ENCODE measurements at regions not wholly inside any gene's neighbourhood (a gene's known extent, or its start where the extent isn't known, plus 50 kb on each side); places are given as distances from the start of the nearest gene placed in this dataset.
"Not testable (repeated sequence)": the region's sequence is repeated elsewhere in the genome, so short reads cannot be mapped to it uniquely, and the experiment has no call there.

- no peak for DNase-seq (ENCODE audit: low read depth in 2 of 3, low spot score in 2 of 3)
These were observed 213.4 kb downstream of the RND3 start for GRCh38 chr2:150274108-150274507.

- no peak for DNase-seq (ENCODE audit: low read depth in 2 of 3, low spot score in 2 of 3)
These were observed 215.3 kb downstream of the RND3 start for GRCh38 chr2:150271952-150272802.

- no peak for DNase-seq (ENCODE audit: low read depth in 2 of 3, low spot score in 2 of 3)
These were observed 219.6 kb downstream of the RND3 start for GRCh38 chr2:150267651-150268415.

- no peak for DNase-seq (ENCODE audit: low read depth in 2 of 3, low spot score in 2 of 3)
These were observed 220.5 kb downstream of the RND3 start for GRCh38 chr2:150266931-150267330.

GRCh38 chr2:150264442-150264841 is 223.0 kb downstream of the RND3 start:
- DNase-seq (ENCODE audit: low read depth in 2 of 3, low spot score in 2 of 3), result no peak

- no peak for DNase-seq (ENCODE audit: low read depth in 2 of 3, low spot score in 2 of 3)
These were observed 225.8 kb downstream of the RND3 start for GRCh38 chr2:150261691-150262090.

- no peak for DNase-seq (ENCODE audit: low read depth in 2 of 3, low spot score in 2 of 3)
These were observed 226.8 kb downstream of the RND3 start for GRCh38 chr2:150260636-150261035.

- no peak for DNase-seq (ENCODE audit: low read depth in 2 of 3, low spot score in 2 of 3)
These were observed 227.7 kb downstream of the RND3 start for GRCh38 chr2:150259746-150260145.

- DNase-seq (ENCODE audit: low read depth in 2 of 3, low spot score in 2 of 3), result no peak
These were observed 228.6 kb downstream of the RND3 start for GRCh38 chr2:150258781-150259307.

GRCh38 chr2:150256736-150257135 is 230.7 kb downstream of the RND3 start:
- DNase-seq (ENCODE audit: low read depth in 2 of 3, low spot score in 2 of 3), result no peak

GRCh38 chr2:150255528-150255927 is 231.9 kb downstream of the RND3 start:
- DNase-seq (ENCODE audit: low read depth in 2 of 3, low spot score in 2 of 3), result no peak

- DNase-seq (ENCODE audit: low read depth in 2 of 3, low spot score in 2 of 3), result not testable (repeated sequence)
These were observed 237.7 kb downstream of the RND3 start for GRCh38 chr2:150249735-150250134.

GRCh38 chr2:150247481-150247880 is 240.0 kb downstream of the RND3 start:
- no peak for DNase-seq (ENCODE audit: low read depth in 2 of 3, low spot score in 2 of 3)

- no peak for DNase-seq (ENCODE audit: low read depth in 2 of 3, low spot score in 2 of 3)
These were observed 252.6 kb downstream of the RND3 start for GRCh38 chr2:150234787-150235446.

- DNase-seq (ENCODE audit: low read depth in 2 of 3, low spot score in 2 of 3), result no peak
These were observed 254.6 kb downstream of the RND3 start for GRCh38 chr2:150232871-150233270.

- DNase-seq (ENCODE audit: low read depth in 2 of 3, low spot score in 2 of 3), result no peak
These were observed 255.1 kb downstream of the RND3 start for GRCh38 chr2:150232321-150232720.

GRCh38 chr2:150230616-150231015 is 256.9 kb downstream of the RND3 start:
- DNase-seq (ENCODE audit: low read depth in 2 of 3, low spot score in 2 of 3), result no peak

- no peak for DNase-seq (ENCODE audit: low read depth in 2 of 3, low spot score in 2 of 3)
These were observed 257.5 kb downstream of the RND3 start for GRCh38 chr2:150230004-150230403.

GRCh38 chr2:150228936-150229335 is 258.5 kb downstream of the RND3 start:
- DNase-seq (ENCODE audit: low read depth in 2 of 3, low spot score in 2 of 3), result no peak

GRCh38 chr2:150225030-150225429 is 262.4 kb downstream of the RND3 start:
- no peak for DNase-seq (ENCODE audit: low read depth in 2 of 3, low spot score in 2 of 3)

GRCh38 chr2:150224321-150224720 is 263.1 kb downstream of the RND3 start:
- DNase-seq (ENCODE audit: low read depth in 2 of 3, low spot score in 2 of 3), result no peak

Data from hematopoietic multipotent progenitor cell (in vitro differentiated cells).